ENCODE measurements at regions not wholly inside any gene's neighbourhood (a gene's known extent, or its start where the extent isn't known, plus 50 kb on each side); places are given as distances from the start of the nearest gene placed in this dataset.

DNA sequence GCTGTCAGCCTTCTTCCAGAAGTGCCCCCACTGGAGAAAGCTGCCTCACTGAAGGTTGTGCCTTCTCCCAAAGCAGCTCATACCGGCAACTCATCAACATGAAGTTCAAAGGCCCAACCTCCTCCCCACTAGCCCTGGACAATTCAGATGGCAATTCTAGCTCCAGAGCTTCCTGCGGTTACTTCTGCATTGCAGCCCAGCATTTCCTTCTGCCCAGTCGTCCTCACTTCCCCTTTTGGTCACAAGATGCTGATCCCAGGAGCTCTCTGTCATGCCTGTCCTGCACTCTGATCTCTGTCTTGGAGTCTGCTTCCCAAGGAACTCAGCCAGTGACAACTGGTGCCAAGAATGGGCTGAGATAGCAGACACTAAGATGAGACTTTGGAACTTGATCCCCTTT lies 178.2 kb upstream of the SOX9 start:
- TF ChIP-seq, protein P1, sequence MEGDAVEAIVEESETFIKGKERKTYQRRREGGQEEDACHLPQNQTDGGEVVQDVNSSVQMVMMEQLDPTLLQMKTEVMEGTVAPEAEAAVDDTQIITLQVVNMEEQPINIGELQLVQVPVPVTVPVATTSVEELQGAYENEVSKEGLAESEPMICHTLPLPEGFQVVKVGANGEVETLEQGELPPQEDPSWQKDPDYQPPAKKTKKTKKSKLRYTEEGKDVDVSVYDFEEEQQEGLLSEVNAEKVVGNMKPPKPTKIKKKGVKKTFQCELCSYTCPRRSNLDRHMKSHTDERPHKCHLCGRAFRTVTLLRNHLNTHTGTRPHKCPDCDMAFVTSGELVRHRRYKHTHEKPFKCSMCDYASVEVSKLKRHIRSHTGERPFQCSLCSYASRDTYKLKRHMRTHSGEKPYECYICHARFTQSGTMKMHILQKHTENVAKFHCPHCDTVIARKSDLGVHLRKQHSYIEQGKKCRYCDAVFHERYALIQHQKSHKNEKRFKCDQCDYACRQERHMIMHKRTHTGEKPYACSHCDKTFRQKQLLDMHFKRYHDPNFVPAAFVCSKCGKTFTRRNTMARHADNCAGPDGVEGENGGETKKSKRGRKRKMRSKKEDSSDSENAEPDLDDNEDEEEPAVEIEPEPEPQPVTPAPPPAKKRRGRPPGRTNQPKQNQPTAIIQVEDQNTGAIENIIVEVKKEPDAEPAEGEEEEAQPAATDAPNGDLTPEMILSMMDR (conservative IDR thresholded peaks at IDR 0.05 in 1 of 2, IDR thresholded peaks at IDR 0.05 in 1 of 2; ENCODE audit: extremely low read depth in 1 of 2, insufficient read depth in 1 of 2, low read depth in 1 of 2, low read length in 2 of 2) = no peak
- TF ChIP-seq EZH2 (IDR thresholded peaks at IDR 0.05; ENCODE audit: borderline replicate concordance, low read length) = no peak

Measured in mammary epithelial cell (primary cell).